ENCODE measurements at regions not wholly inside any gene's neighbourhood (a gene's known extent, or its start where the extent isn't known, plus 50 kb on each side); places are given as distances from the start of the nearest gene placed in this dataset.

DNA sequence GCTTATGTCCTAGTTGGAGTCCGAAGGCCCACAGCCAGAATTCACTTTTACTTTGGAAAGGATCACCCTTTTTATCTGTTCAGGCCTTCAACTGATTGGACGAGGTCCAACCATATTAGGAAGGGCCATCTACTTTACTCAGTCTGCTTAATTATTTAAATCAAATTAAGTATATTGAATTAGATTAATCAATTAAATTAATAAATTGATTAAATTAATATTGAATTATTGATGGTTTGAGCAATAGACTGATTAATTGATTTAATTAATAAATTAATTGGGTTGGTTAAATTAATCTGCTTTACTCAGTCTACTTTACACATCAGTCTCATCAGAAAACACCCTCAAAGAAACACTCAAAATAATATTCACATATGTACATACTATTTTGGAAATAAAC is 816.9 kb upstream of the POT1 start:
- intact Hi-C loops (cut with DNase I; ENCODE audit: low total_unique reads) (no loop called here), in situ Hi-C loops (cut with MboI; ENCODE audit: low sequenced_read_pairs in 4 of 4) (no loop called here)
- DNase-seq (no peak), ATAC-seq (no peak)
- no peaks in the 10 kb centered on the region for H3K27me3 ChIP-seq
- H3K4me1 ChIP-seq, result no peaks in the 10 kb centered on the region
- TF ChIP-seq POLR2A (IDR thresholded peaks at IDR 0.05) (no peak), CTCF (IDR thresholded peaks at IDR 0.05 in 4 of 5, conservative IDR thresholded peaks at IDR 0.05 in 1 of 5) (no peak)
- H3K36me3 ChIP-seq, result no peaks in the 10 kb centered on the region
- no peak overlapping the region for H3K4me3 ChIP-seq
- H3K27ac ChIP-seq, result no peak overlapping the region
- H3K9me3 ChIP-seq, result no peaks in the 10 kb centered on the region

GRCh38 chr7:125727215-125727614 is 797.6 kb upstream of the POT1 start:
- in situ Hi-C loops (cut with MboI; ENCODE audit: low sequenced_read_pairs in 4 of 4), result no loop called here
- Histone ChIP-seq H3K36me3 (no peaks in the 10 kb centered on the region), H3K4me3 (no peak overlapping the region), H3K27me3 (no peaks in the 10 kb centered on the region), H3K27ac (no peak overlapping the region), H3K9me3 (no peaks in the 10 kb centered on the region), H3K4me1 (no peaks in the 10 kb centered on the region)
- intact Hi-C loops (cut with DNase I; ENCODE audit: low total_unique reads), result no loop called here
- TF ChIP-seq POLR2A (IDR thresholded peaks at IDR 0.05) (no peak), CTCF (IDR thresholded peaks at IDR 0.05 in 4 of 5, conservative IDR thresholded peaks at IDR 0.05 in 1 of 5) (no peak)
- no peak for DNase-seq
- ATAC-seq, result no peak

GRCh38 chr7:125695626-125696025 is 766.0 kb upstream of the POT1 start:
- no peak for DNase-seq
- TF ChIP-seq CTCF (IDR thresholded peaks at IDR 0.05 in 4 of 5, conservative IDR thresholded peaks at IDR 0.05 in 1 of 5), result no peak
- no peak for TF ChIP-seq POLR2A (IDR thresholded peaks at IDR 0.05)
- intact Hi-C loops (cut with DNase I; ENCODE audit: low total_unique reads), result no loop called here

DNA sequence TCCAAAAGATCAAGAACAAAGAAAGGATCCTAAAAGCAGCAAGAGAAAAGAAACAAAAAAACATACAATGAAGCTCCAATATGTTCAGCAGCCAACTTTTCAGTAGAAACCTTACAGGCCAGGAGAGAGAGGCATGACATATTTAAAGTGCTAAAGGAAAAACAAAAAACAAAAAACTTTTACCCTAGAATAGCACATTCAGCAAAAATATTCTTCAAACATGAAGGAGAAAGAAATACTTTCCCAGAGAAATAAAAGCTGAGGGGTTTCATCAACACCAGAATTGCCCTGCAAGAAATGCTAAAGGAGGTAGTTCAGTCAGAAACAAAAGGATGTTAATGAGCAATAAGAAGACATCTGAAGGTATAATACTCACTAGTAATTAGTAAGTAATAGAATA is 753.5 kb upstream of the POT1 start:
- TF ChIP-seq POLR2A (IDR thresholded peaks at IDR 0.05) (no peak), CTCF (IDR thresholded peaks at IDR 0.05 in 4 of 5, conservative IDR thresholded peaks at IDR 0.05 in 1 of 5) (no peak)
- Histone ChIP-seq H3K4me3 (no peak overlapping the region), H3K9me3 (no peaks in the 10 kb centered on the region), H3K27ac (no peak overlapping the region), H3K27me3 (no peaks in the 10 kb centered on the region), H3K36me3 (no peaks in the 10 kb centered on the region), H3K4me1 (no peaks in the 10 kb centered on the region)
- no peak for ATAC-seq
- DNase-seq, result no peak
- intact Hi-C loops (cut with DNase I; ENCODE audit: low total_unique reads), result no loop called here
- in situ Hi-C loops (cut with MboI; ENCODE audit: low sequenced_read_pairs in 4 of 4), result no loop called here

More at GRCh38 chr7:125695626-125696025, 766.0 kb upstream of the POT1 start:
- ATAC-seq, result no peak
- no peak overlapping the region for H3K27ac ChIP-seq
- in situ Hi-C loops (cut with MboI; ENCODE audit: low sequenced_read_pairs in 4 of 4), result no loop called here
- H3K27me3 ChIP-seq, result no peaks in the 10 kb centered on the region
- no peak overlapping the region for H3K4me3 ChIP-seq
- H3K4me1 ChIP-seq, result no peaks in the 10 kb centered on the region
- no peaks in the 10 kb centered on the region for H3K36me3 ChIP-seq
- no peaks in the 10 kb centered on the region for H3K9me3 ChIP-seq

DNA sequence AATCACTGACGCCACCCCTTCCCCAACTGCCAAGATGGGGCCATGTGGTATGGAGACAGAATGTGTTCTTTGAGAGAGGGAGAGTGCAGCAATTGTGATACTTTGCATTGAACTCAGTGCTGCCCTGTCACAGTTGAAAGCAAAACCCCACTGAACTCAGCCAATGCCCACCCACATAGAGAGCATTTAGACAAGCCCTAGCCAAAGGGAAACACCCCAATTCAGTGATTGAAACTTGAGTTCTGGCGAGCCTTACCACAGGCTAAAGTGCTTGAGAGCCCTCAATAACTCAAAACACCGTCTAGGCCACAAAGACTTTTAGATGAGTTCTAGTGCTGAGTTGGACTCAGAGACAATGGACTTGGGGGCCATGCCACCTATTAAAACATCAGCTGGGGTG is 751.9 kb upstream of the POT1 start:
- Histone ChIP-seq H3K27me3 (no peaks in the 10 kb centered on the region), H3K4me1 (no peaks in the 10 kb centered on the region), H3K36me3 (no peaks in the 10 kb centered on the region), H3K9me3 (no peaks in the 10 kb centered on the region), H3K4me3 (no peak overlapping the region), H3K27ac (no peak overlapping the region)
- TF ChIP-seq POLR2A (IDR thresholded peaks at IDR 0.05) (no peak), CTCF (IDR thresholded peaks at IDR 0.05 in 4 of 5, conservative IDR thresholded peaks at IDR 0.05 in 1 of 5) (no peak)
- DNase-seq (no peak), ATAC-seq (no peak)
- intact Hi-C loops (cut with DNase I; ENCODE audit: low total_unique reads) (no loop called here), in situ Hi-C loops (cut with MboI; ENCODE audit: low sequenced_read_pairs in 4 of 4) (no loop called here)

All from gastrocnemius medialis (tissue), 4 donors.